ENCODE measurements at regions not wholly inside any gene's neighbourhood (a gene's known extent, or its start where the extent isn't known, plus 50 kb on each side); places are given as distances from the start of the nearest gene placed in this dataset.
A peak's percentile ranks its signal among the peaks of the same experiment; 100 is the strongest.

DNA sequence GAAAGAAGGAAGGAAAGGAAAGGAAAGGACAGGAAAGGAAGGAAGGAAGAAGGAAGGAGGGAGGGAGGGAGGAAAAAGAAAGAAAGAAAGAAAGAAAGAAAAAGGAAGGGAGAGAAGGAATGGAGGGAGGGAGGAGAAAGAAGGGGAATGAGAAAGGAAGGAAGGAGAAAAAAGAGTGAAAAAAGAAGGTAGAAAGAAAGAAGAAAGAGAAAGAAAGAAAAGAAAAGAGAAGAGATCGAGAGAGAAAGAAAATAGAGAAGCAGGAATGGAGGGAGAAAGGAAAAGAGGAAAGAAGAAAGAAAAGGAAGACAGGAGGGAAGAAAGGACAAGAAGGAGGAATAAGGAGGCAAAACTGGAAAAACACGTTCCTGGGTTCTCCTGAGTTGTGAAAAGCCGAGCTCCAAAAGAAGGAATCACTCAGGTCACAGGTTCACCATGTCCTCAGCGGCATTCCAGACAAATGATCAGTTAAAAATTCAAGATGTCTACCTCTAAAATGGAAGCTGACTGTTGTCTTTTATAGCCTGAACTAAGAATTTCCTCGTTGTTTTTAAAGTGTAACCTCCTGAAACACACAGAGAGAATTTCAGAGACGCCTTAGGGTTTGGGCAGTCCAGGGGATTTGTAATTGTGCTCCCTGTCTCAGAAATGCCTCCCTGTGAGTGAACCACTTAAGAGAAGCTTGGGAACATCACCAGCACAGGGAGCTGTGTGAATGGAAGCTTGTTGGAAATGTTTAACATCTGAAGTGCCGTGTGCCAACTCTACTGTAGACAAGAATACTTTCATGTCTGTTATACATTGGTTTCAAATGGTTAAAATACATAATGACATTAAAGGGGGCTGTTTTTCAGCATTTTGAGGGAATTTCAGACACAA, 80.7 kb downstream of the INHBA start:
- TF ChIP-seq CTCF (IDR thresholded peaks at IDR 0.05) = peak; percentile 20
- no peak for TF ChIP-seq EZH2 (IDR thresholded peaks at IDR 0.05; ENCODE audit: borderline replicate concordance, insufficient read depth, low read depth, low read length, poor library complexity, severe bottlenecking)
